ENCODE measurements at regions not wholly inside any gene's neighbourhood (a gene's known extent, or its start where the extent isn't known, plus 50 kb on each side); places are given as distances from the start of the nearest gene placed in this dataset.
"Not testable (repeated sequence)": the region's sequence is repeated elsewhere in the genome, so short reads cannot be mapped to it uniquely, and the experiment has no call there.

DNA sequence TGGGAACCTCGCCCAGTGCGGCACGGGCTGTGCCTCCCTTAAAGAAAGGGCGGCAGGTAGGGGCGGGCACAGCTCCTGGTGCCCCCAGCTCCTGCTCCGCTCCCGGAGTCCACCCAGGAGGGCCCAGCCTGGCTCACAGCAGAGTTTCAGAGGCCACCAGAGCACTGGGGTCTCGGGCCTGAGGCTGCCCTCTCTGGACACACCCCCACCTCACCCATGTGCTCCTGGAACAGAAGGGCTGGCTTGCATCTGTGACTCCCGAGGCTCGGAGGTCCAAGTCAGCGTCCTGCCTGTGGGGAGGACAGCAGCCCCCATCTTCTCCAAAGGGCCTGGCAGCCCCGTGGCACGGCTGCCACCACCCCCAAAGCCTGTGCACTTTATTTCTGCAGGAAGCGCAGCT is 62.7 kb downstream of the RBFOX3 start:
- H3K4me1 ChIP-seq (ENCODE audit: insufficient read depth, low read length, poor library complexity, severe bottlenecking), result no peaks in the 10 kb centered on the region
- H3K79me2 ChIP-seq (ENCODE audit: insufficient read depth, low read length), result no peaks in the 10 kb centered on the region
- no peaks in the 10 kb centered on the region for H3K9me2 ChIP-seq (replicated peaks; ENCODE audit: low read depth, low read length)
- 0 out of 2 replicates have a peak, but pooled peaks cover 2% of the 10 kb centered on the region for H3K9me3 ChIP-seq (ENCODE audit: insufficient read depth, low read depth, low read length)
- H3K36me3 ChIP-seq (ENCODE audit: insufficient read depth, low read length), result no peaks in the 10 kb centered on the region
- H3K4me2 ChIP-seq (ENCODE audit: low read depth, low read length, poor library complexity, severe bottlenecking), result no peak overlapping the region
- H3K4me3 ChIP-seq (ENCODE audit: low read length, poor library complexity, severe bottlenecking), result no peak overlapping the region
- no peaks in the 10 kb centered on the region for H4K20me1 ChIP-seq (ENCODE audit: insufficient read depth, low read length, poor library complexity, severe bottlenecking)
- no peaks in the 10 kb centered on the region for H3F3A ChIP-seq (ENCODE audit: low read depth)
- no peaks in the 10 kb centered on the region for H3K27me3 ChIP-seq (ENCODE audit: insufficient read depth, low read length, poor library complexity, severe bottlenecking)
- TF ChIP-seq, protein P1, sequence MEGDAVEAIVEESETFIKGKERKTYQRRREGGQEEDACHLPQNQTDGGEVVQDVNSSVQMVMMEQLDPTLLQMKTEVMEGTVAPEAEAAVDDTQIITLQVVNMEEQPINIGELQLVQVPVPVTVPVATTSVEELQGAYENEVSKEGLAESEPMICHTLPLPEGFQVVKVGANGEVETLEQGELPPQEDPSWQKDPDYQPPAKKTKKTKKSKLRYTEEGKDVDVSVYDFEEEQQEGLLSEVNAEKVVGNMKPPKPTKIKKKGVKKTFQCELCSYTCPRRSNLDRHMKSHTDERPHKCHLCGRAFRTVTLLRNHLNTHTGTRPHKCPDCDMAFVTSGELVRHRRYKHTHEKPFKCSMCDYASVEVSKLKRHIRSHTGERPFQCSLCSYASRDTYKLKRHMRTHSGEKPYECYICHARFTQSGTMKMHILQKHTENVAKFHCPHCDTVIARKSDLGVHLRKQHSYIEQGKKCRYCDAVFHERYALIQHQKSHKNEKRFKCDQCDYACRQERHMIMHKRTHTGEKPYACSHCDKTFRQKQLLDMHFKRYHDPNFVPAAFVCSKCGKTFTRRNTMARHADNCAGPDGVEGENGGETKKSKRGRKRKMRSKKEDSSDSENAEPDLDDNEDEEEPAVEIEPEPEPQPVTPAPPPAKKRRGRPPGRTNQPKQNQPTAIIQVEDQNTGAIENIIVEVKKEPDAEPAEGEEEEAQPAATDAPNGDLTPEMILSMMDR (conservative IDR thresholded peaks at IDR 0.05; ENCODE audit: low read length), result no peak
- no peak for TF ChIP-seq EZH2phosphoT487 (IDR thresholded peaks at IDR 0.05; ENCODE audit: borderline replicate concordance)
- no peak overlapping the region for H3K9ac ChIP-seq (ENCODE audit: low read depth, low read length, poor library complexity, severe bottlenecking)
- no peak overlapping the region for H2AFZ ChIP-seq (ENCODE audit: low read length)

DNA sequence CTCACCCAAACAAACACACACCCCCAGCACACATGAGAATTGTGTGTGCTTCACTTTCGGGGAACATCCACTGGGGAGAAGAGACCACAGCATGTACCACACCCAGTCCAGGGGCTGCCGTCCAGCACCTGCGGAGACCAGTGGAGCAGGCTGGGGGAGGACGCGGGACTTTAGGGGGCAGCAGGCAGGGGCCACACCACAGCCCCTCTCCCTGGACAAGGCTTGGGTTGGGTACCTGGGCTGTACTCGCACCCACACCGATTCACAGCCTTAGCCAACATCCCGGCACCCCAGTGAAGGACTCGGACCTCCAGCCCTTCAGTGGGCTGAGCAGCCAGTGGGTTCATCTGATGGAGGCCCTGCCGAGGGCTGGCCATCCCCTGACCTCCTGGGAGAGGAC is 63.3 kb downstream of the RBFOX3 start:
- Histone ChIP-seq H3K27me3 (ENCODE audit: insufficient read depth, low read length, poor library complexity, severe bottlenecking) (no peaks in the 10 kb centered on the region), H3K4me3 (ENCODE audit: low read length, poor library complexity, severe bottlenecking) (no peak overlapping the region), H2AFZ (ENCODE audit: low read length) (no peak overlapping the region), H3K9ac (ENCODE audit: low read depth, low read length, poor library complexity, severe bottlenecking) (no peak overlapping the region), H3K36me3 (ENCODE audit: insufficient read depth, low read length) (no peaks in the 10 kb centered on the region), H3K9me3 (ENCODE audit: insufficient read depth, low read depth, low read length) (0 out of 2 replicates have a peak, but pooled peaks cover 2% of the 10 kb centered on the region), H3K4me1 (ENCODE audit: insufficient read depth, low read length, poor library complexity, severe bottlenecking) (no peaks in the 10 kb centered on the region), H4K20me1 (ENCODE audit: insufficient read depth, low read length, poor library complexity, severe bottlenecking) (no peaks in the 10 kb centered on the region), H3K9me2 (replicated peaks; ENCODE audit: low read depth, low read length) (no peaks in the 10 kb centered on the region), H3K79me2 (ENCODE audit: insufficient read depth, low read length) (no peaks in the 10 kb centered on the region), H3F3A (ENCODE audit: low read depth) (no peaks in the 10 kb centered on the region), H3K4me2 (ENCODE audit: low read depth, low read length, poor library complexity, severe bottlenecking) (no peak overlapping the region)
- TF ChIP-seq EZH2phosphoT487 (IDR thresholded peaks at IDR 0.05; ENCODE audit: borderline replicate concordance), result no peak
- TF ChIP-seq, protein P1 (conservative IDR thresholded peaks at IDR 0.05; ENCODE audit: low read length), result no peak

DNA sequence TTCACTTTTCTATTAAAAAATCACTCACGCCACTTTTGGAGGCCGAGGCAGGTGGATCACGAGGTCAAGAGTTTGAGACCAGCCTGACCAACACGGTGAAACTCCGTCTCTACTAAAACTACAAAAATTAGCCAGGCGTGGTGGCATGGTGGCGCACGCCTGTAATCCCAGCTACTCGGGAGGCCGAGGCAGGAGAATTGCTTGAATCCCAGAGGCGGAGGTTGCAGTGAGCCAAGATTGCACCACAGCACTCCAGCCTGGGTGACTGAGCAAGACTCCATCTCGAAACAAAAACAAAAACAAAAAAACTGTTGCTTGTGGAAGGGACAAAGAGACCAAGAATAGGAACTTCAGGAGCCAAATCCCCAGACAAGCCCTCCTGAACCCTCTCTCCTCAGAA is 63.7 kb downstream of the RBFOX3 start:
- not testable (repeated sequence) for H3K9ac ChIP-seq (ENCODE audit: low read depth, low read length, poor library complexity, severe bottlenecking); H3K79me2 ChIP-seq (ENCODE audit: insufficient read depth, low read length); H4K20me1 ChIP-seq (ENCODE audit: insufficient read depth, low read length, poor library complexity, severe bottlenecking); H3K4me1 ChIP-seq (ENCODE audit: insufficient read depth, low read length, poor library complexity, severe bottlenecking); H3K4me2 ChIP-seq (ENCODE audit: low read depth, low read length, poor library complexity, severe bottlenecking); H3K36me3 ChIP-seq (ENCODE audit: insufficient read depth, low read length); H3K4me3 ChIP-seq (ENCODE audit: low read length, poor library complexity, severe bottlenecking); H2AFZ ChIP-seq (ENCODE audit: low read length); H3K9me2 ChIP-seq (replicated peaks; ENCODE audit: low read depth, low read length); H3F3A ChIP-seq (ENCODE audit: low read depth); H3K9me3 ChIP-seq (ENCODE audit: insufficient read depth, low read depth, low read length); H3K27me3 ChIP-seq (ENCODE audit: insufficient read depth, low read length, poor library complexity, severe bottlenecking)

DNA sequence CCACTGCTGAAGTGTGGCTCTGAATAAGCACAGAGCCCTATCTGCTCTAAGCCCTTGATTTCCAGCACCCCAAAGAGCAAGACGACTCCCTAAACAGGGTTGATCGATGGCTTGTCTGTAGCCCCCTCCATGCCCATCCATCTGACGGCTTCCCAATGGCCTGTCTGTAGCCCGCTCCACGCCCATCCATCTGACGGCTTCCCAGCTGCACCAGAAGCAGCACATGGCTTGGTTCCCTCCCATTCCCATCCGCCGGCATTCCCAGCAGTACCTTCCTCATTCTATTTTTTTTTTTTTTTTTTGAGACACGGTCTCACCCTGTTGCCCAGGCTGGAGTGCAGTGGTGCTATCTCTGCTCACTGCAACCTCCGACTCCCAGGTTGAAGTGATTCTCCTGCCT is 64.5 kb downstream of the RBFOX3 start:
- Histone ChIP-seq H3F3A (ENCODE audit: low read depth) (no peaks in the 10 kb centered on the region), H3K27me3 (ENCODE audit: insufficient read depth, low read length, poor library complexity, severe bottlenecking) (no peaks in the 10 kb centered on the region), H3K9me2 (replicated peaks; ENCODE audit: low read depth, low read length) (no peaks in the 10 kb centered on the region), H3K4me1 (ENCODE audit: insufficient read depth, low read length, poor library complexity, severe bottlenecking) (no peaks in the 10 kb centered on the region), H3K36me3 (ENCODE audit: insufficient read depth, low read length) (no peaks in the 10 kb centered on the region), H3K4me2 (ENCODE audit: low read depth, low read length, poor library complexity, severe bottlenecking) (no peak overlapping the region), H3K79me2 (ENCODE audit: insufficient read depth, low read length) (no peaks in the 10 kb centered on the region), H3K9ac (ENCODE audit: low read depth, low read length, poor library complexity, severe bottlenecking) (no peak overlapping the region), H3K4me3 (ENCODE audit: low read length, poor library complexity, severe bottlenecking) (no peak overlapping the region), H4K20me1 (ENCODE audit: insufficient read depth, low read length, poor library complexity, severe bottlenecking) (no peaks in the 10 kb centered on the region), H2AFZ (ENCODE audit: low read length) (no peak overlapping the region), H3K9me3 (ENCODE audit: insufficient read depth, low read depth, low read length) (no peaks in the 10 kb centered on the region)
- TF ChIP-seq EZH2phosphoT487 (IDR thresholded peaks at IDR 0.05; ENCODE audit: borderline replicate concordance), result no peak
- TF ChIP-seq, protein P1 (conservative IDR thresholded peaks at IDR 0.05; ENCODE audit: low read length), result no peak
